Lung (tissue), 11 donors: ENCODE measurements at regions not wholly inside any gene's neighbourhood (a gene's known extent, or its start where the extent isn't known, plus 50 kb on each side); places are given as distances from the start of the nearest gene placed in this dataset.

Experiments used
- ATAC-seq: fragments of 200-7000 bp; cut with Tn5 transposase; one replicate; pipeline ENCODE4 v1.9.1; 2020; ENCODE audit warnings: moderate number of reproducible peaks; ENCODE audit not compliant: insufficient read depth, low FRiP score
- DNase-seq, 3 donors: peaks; one replicate each; pipeline ENCODE4 v3.0.0-alpha.2; 2013 to 2017
- H3K27ac ChIP-seq, 2 donors: one replicate each; pipeline ENCODE4 v1.5.1; 2013; ENCODE audit warnings: mild to moderate bottlenecking in 2 of 2, moderate library complexity in 2 of 2, control low read depth in 1 of 2, inconsistent platforms in 1 of 2, low read depth in 1 of 2, low read length in 1 of 2
- H3K27me3 ChIP-seq, 3 donors: one replicate each; pipeline ENCODE4 v1.5.1; 2013; ENCODE audit warnings: low read length in 2 of 3; ENCODE audit not compliant: control insufficient read depth in 3 of 3, insufficient read depth in 3 of 3
- H3K36me3 ChIP-seq, 4 donors: one replicate each; pipeline ENCODE4 v1.5.1; 2013; ENCODE audit warnings: low read length in 4 of 4, mild to moderate bottlenecking in 1 of 4, moderate library complexity in 1 of 4; ENCODE audit not compliant: control insufficient read depth in 4 of 4, insufficient read depth in 4 of 4
- H3K4me1 ChIP-seq, 5 donors: one replicate each; pipeline ENCODE4 v1.5.1; 2013; ENCODE audit warnings: low read length in 5 of 5, mild to moderate bottlenecking in 2 of 5, moderate library complexity in 1 of 5; ENCODE audit not compliant: control insufficient read depth in 5 of 5, insufficient read depth in 5 of 5
- H3K4me3 ChIP-seq: one replicate; pipeline ENCODE4 v1.5.1; 2013; ENCODE audit warnings: mild to moderate bottlenecking, control low read depth, moderate library complexity
- H3K9ac ChIP-seq, 2 donors: one replicate each; pipeline ENCODE4 v1.5.1; 2013; ENCODE audit warnings: low read length in 2 of 2, control low read depth in 1 of 2; ENCODE audit not compliant: insufficient read depth in 1 of 2
- H3K9me3 ChIP-seq, 4 donors: one replicate each; pipeline ENCODE4 v1.5.1; 2013; ENCODE audit warnings: low read length in 3 of 4, mild to moderate bottlenecking in 1 of 4, moderate library complexity in 1 of 4; ENCODE audit not compliant: control insufficient read depth in 4 of 4, insufficient read depth in 3 of 4
- WGBS, 2 donors: extraction: QIAGEN DNeasy Blood & Tissue Kit; methylation state at CpG; one replicate each; pipeline ENCODE4 v1.1.7; 2013; 5-methylcytosine and 5-hydroxymethylcytosine counted together
- TF ChIP-seq, protein P1 (sequence below): IDR thresholded peaks from 2 replicates; pipeline ENCODE4 v1.5.1; 2012; ENCODE audit warnings: mild to moderate bottlenecking; ENCODE audit errors: control extremely low read depth, extremely low read depth
- donor health status: control.
- donor health status: control.
- donor health status: Bipolar disorder and iron deficiency.
- donor health status: healthy.
- donor health status: DM: yes; HTN: yes; CAD: no.

GRCh38 chr10:3472287-3473051 is 299.9 kb upstream of the PITRM1 start:
- ATAC-seq, result peak; percentile 66
- TF ChIP-seq, protein P1, sequence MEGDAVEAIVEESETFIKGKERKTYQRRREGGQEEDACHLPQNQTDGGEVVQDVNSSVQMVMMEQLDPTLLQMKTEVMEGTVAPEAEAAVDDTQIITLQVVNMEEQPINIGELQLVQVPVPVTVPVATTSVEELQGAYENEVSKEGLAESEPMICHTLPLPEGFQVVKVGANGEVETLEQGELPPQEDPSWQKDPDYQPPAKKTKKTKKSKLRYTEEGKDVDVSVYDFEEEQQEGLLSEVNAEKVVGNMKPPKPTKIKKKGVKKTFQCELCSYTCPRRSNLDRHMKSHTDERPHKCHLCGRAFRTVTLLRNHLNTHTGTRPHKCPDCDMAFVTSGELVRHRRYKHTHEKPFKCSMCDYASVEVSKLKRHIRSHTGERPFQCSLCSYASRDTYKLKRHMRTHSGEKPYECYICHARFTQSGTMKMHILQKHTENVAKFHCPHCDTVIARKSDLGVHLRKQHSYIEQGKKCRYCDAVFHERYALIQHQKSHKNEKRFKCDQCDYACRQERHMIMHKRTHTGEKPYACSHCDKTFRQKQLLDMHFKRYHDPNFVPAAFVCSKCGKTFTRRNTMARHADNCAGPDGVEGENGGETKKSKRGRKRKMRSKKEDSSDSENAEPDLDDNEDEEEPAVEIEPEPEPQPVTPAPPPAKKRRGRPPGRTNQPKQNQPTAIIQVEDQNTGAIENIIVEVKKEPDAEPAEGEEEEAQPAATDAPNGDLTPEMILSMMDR, result no peak
- 11 to 19% methylated on average over 16 of the region's 16 CpGs for WGBS, 2 donors
- H3K9ac ChIP-seq, result no peak overlapping the region
- H3K27ac ChIP-seq, result peak overlapping the region; percentile 78 to 82
- no peaks in the 10 kb centered on the region for H3K27me3 ChIP-seq
- no peaks in the 10 kb centered on the region for H3K9me3 ChIP-seq
- no peak overlapping the region for H3K4me3 ChIP-seq
- H3K36me3 ChIP-seq, result no peaks in the 10 kb centered on the region
- peak; percentile 68 to 77 (median 69) for DNase-seq
- peaks cover 0 to 20% (median 6%) of the 10 kb centered on the region in 5 donors for H3K4me1 ChIP-seq

DNA sequence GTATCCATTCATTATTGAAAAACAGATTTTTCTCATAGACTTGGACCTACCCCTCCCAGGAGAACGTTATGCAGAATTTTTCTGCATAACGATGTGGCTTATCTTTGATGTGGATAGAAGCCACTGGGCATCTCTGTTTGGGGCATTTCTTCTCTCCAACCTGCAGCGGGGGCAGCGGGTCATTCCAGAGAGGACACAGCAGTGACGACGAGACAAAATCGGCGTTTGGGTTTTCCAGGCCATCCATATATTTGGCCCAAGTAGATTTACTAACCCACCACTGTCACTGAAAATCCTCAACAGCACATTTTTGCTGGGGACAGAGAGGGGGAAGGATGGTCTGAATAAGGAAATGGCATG is 299.3 kb upstream of the PITRM1 start:
- 79 to 89% methylated on average over 8 of the region's 8 CpGs for WGBS, 2 donors
- TF ChIP-seq, protein P1, result no peak
- Histone ChIP-seq H3K4me3 (no peak overlapping the region), H3K27ac (peak overlapping the region; percentile 78 to 82), H3K9ac (no peak overlapping the region), H3K4me1 (peaks cover 0 to 20% (median 6%) of the 10 kb centered on the region in 5 donors), H3K9me3 (no peaks in the 10 kb centered on the region), H3K27me3 (no peaks in the 10 kb centered on the region), H3K36me3 (no peaks in the 10 kb centered on the region)
- DNase-seq (no peak), ATAC-seq (no peak)

DNA sequence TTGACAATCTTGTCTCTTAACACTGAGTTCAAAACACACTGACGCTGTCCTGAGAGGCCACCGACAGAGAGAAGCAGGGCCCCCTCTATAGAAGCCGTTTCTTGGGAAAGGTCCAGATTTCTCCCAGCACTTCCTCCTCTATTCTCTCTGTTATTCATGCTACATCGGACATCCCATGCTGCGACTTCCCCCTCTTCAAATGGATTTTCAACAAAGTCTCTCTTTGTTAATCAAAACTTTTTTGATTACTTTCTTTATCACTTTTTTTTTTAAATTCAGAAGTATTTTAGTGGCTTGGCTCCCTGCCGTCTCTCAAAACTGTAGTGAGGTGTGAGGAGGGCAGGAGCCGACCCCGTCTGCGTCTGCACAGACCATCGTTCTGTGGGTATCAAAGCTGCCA is 298.9 kb upstream of the PITRM1 start:
- Histone ChIP-seq H3K4me3 (no peak overlapping the region), H3K9me3 (no peaks in the 10 kb centered on the region), H3K27ac (peak overlapping the region; percentile 78 to 82), H3K36me3 (no peaks in the 10 kb centered on the region), H3K4me1 (peaks cover 0 to 20% (median 6%) of the 10 kb centered on the region in 5 donors), H3K27me3 (no peaks in the 10 kb centered on the region), H3K9ac (no peak overlapping the region)
- 51 to 61% methylated on average over 10 of the region's 10 CpGs for whole genome bisulfite sequencing, 2 donors
- TF ChIP-seq, protein P1, result no peak
- peak in 1 of 3 donors; percentile 58 for DNase-seq
- ATAC-seq, result no peak

- WGBS, 2 donors, result 90 to 96% methylated on average over 11 of the region's 11 CpGs
Observed at GRCh38 chr10:3470191-3470590, 297.6 kb upstream of the PITRM1 start.

More at GRCh38 chr10:3470191-3470590, 297.6 kb upstream of the PITRM1 start:
- H3K9ac ChIP-seq, result no peak overlapping the region
- ATAC-seq (no peak), DNase-seq (no peak)
- H3K27ac ChIP-seq, result no peak overlapping the region
- no peaks in the 10 kb centered on the region for H3K27me3 ChIP-seq
- peaks cover 0 to 24% (median 10%) of the 10 kb centered on the region in 5 donors for H3K4me1 ChIP-seq
- H3K9me3 ChIP-seq, result no peaks in the 10 kb centered on the region
- TF ChIP-seq, protein P1, result no peak
- no peaks in the 10 kb centered on the region for H3K36me3 ChIP-seq
- no peak overlapping the region for H3K4me3 ChIP-seq
